Uterus (tissue), 3 donors: ENCODE measurements at regions not wholly inside any gene's neighbourhood (a gene's known extent, or its start where the extent isn't known, plus 50 kb on each side); places are given as distances from the start of the nearest gene placed in this dataset.

ENCODE experiments used
- DNase-seq, 2 donors: peaks; one replicate each; pipeline ENCODE4 v3.0.0-alpha.2; 2019 to 2020
- H3K27ac ChIP-seq, 2 donors: fragments of 200-600 bp; sonication (generic); 1 replicate in 1 of 2; 2 replicates in 1 of 2; pipeline ENCODE4 v1.5.1; 2016 to 2018
- H3K27me3 ChIP-seq, 2 donors: fragments of 200-600 bp; sonication (generic); one replicate each; pipeline ENCODE4 v1.5.1; 2018 to 2019; ENCODE audit warnings: control low read depth in 1 of 2
- H3K36me3 ChIP-seq, 2 donors: fragments of 200-600 bp; sonication (generic); one replicate each; pipeline ENCODE4 v1.5.1; 2019; ENCODE audit warnings: control low read depth in 1 of 2
- H3K4me1 ChIP-seq, 2 donors: fragments of 200-600 bp; sonication (generic); one replicate each; pipeline ENCODE4 v1.5.1; 2018 to 2019; ENCODE audit warnings: control low read depth in 1 of 2
- H3K4me3 ChIP-seq, 2 donors: fragments of 200-600 bp; sonication (generic); 1 replicate in 1 of 2; 2 replicates in 1 of 2; pipeline ENCODE4 v1.5.1; 2018 to 2019; ENCODE audit warnings: mild to moderate bottlenecking in 1 of 2
- H3K9me3 ChIP-seq, 2 donors: fragments of 200-600 bp; sonication (generic); one replicate each; pipeline ENCODE4 v1.5.1; 2019; ENCODE audit warnings: control low read depth in 1 of 2
- CTCF ChIP-seq, 4 experiments: fragments of 200-600 bp in 2 of 4; fragments of 450-650 bp in 2 of 4; sonication (generic) in 2 of 4; IDR thresholded peaks; one replicate each; pipeline ENCODE4 v1.5.1; 2016 to 2019; ENCODE audit warnings: antibody characterized with exemption in 4 of 4, mild to moderate bottlenecking in 2 of 4, moderate library complexity in 1 of 4
- POLR2A ChIP-seq, 2 donors: fragments of 450-650 bp; IDR thresholded peaks; one replicate each; pipeline ENCODE4 v1.6.1; 2016; ENCODE audit warnings: antibody characterized with exemption in 2 of 2, mild to moderate bottlenecking in 1 of 2, moderate library complexity in 1 of 2
- intact Hi-C: fragments of 100-400 bp; cut with DNase I; formaldehyde crosslinking; loops from one replicate; pipeline ENCODE4 v1.15.1; 2023; ENCODE audit warnings: low total_unique reads
- donor health status: DM: yes; HTN: yes; CAD: no.

GRCh38 chr9:31142456-31142855 is 1242.0 kb upstream of the ACO1 start:
- Histone ChIP-seq H3K4me3 (no peak overlapping the region), H3K9me3 (no peaks in the 10 kb centered on the region), H3K27ac (no peak overlapping the region), H3K36me3 (no peaks in the 10 kb centered on the region), H3K4me1 (no peaks in the 10 kb centered on the region), H3K27me3 (no peaks in the 10 kb centered on the region)
- no peak for DNase-seq
- intact Hi-C loops, result no loop called here
- TF ChIP-seq POLR2A (IDR thresholded peaks at IDR 0.05) (no peak), CTCF (IDR thresholded peaks at IDR 0.05) (no peak)

GRCh38 chr9:31144614-31145013 is 1239.8 kb upstream of the ACO1 start:
- Histone ChIP-seq H3K36me3 (peaks cover 0 to 4% of the 10 kb centered on the region in 2 donors), H3K9me3 (no peaks in the 10 kb centered on the region), H3K27me3 (no peaks in the 10 kb centered on the region), H3K4me1 (no peaks in the 10 kb centered on the region), H3K4me3 (no peak overlapping the region), H3K27ac (no peak overlapping the region)
- no peak for TF ChIP-seq POLR2A (IDR thresholded peaks at IDR 0.05)
- TF ChIP-seq CTCF (IDR thresholded peaks at IDR 0.05), result no peak
- no peak for DNase-seq
- intact Hi-C loops, result no loop called here

DNA sequence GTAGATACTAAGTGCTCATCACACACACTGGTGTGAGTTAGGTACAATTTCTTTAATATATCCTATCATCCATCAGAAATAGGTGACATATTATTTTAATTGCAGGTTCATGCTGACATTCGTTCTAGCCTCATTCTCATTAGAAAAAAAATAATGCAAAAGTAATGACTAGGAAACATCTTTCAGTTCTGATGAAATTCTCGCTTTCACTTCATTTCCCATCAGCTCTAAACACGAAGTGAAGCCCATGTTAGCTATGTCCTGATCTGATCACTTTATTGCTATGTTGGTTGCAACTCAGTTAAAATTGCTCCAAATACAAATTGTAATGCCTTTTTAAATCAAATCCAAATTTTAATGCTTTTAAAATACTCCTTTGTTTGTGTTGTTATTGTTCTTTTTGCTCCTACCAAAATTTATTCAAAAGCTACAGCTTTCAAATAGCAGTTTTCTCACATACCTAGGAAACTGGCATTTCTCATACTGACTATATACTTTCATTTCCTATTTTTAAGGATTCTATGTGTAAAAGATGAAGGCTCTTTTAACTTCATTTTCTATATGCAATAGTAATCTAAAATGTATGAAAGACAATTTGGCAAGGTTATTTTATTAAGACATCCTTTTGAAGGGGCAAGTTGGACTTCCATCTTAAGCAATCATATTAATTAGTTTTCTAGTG is 1237.8 kb upstream of the ACO1 start:
- Histone ChIP-seq H3K9me3 (no peaks in the 10 kb centered on the region), H3K4me1 (no peaks in the 10 kb centered on the region), H3K27ac (no peak overlapping the region), H3K4me3 (no peak overlapping the region), H3K27me3 (no peaks in the 10 kb centered on the region), H3K36me3 (peaks cover 0 to 4% of the 10 kb centered on the region in 2 donors)
- intact Hi-C loops, result no loop called here
- no peak for TF ChIP-seq CTCF (IDR thresholded peaks at IDR 0.05)
- no peak for TF ChIP-seq POLR2A (IDR thresholded peaks at IDR 0.05)
- no peak for DNase-seq

- intact Hi-C loops, result no loop called here
- peaks cover 0 to under 1% of the 10 kb centered on the region in 2 donors for H3K36me3 ChIP-seq
- no peak for TF ChIP-seq CTCF (IDR thresholded peaks at IDR 0.05)
- no peak for TF ChIP-seq POLR2A (IDR thresholded peaks at IDR 0.05)
Observed at GRCh38 chr9:31153250-31153840, 1231.1 kb upstream of the ACO1 start.

DNA sequence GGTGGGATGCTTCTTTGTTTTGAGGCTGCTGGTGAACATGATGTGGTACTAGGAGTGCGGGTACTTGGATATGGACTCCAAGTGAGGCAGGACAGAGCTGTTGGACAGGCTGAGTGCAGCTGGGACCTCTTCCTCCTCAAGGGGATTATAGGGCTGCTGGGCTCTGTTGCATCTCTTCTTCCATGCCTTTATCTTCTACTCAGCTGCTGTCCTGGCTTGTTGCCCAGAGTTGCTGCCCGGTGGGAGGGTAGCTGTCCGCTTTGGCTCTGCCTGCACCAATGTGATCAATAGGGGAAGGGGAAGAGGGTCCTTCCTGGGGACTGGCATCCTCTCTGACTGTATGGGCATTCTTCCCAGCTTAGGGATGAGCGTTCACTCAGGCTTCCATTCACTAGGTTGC is 1217.9 kb upstream of the ACO1 start:
- intact Hi-C loops, result no loop called here
- H3K27ac ChIP-seq, result no peak overlapping the region

More at GRCh38 chr9:31153250-31153840, 1231.1 kb upstream of the ACO1 start:
- Histone ChIP-seq H3K27me3 (no peaks in the 10 kb centered on the region), H3K27ac (no peak overlapping the region), H3K4me3 (no peak overlapping the region), H3K9me3 (no peaks in the 10 kb centered on the region), H3K4me1 (no peaks in the 10 kb centered on the region)
- no peak for DNase-seq

More for the DNA sequence above, 1217.9 kb upstream of the ACO1 start:
- no peak for DNase-seq
- Histone ChIP-seq H3K4me3 (no peak overlapping the region), H3K36me3 (no peaks in the 10 kb centered on the region), H3K4me1 (no peaks in the 10 kb centered on the region), H3K27me3 (no peaks in the 10 kb centered on the region), H3K9me3 (no peaks in the 10 kb centered on the region)
- no peak for TF ChIP-seq POLR2A (IDR thresholded peaks at IDR 0.05)
- TF ChIP-seq CTCF (IDR thresholded peaks at IDR 0.05), result no peak
